Fibroblast of skin of right quadriceps (primary cell): ENCODE measurements at regions not wholly inside any gene's neighbourhood (a gene's known extent, or its start where the extent isn't known, plus 50 kb on each side); places are given as distances from the start of the nearest gene placed in this dataset.
"Not testable (repeated sequence)": the region's sequence is repeated elsewhere in the genome, so short reads cannot be mapped to it uniquely, and the experiment has no call there.

Experiments
- DNase-seq: peaks from one replicate; pipeline ENCODE4 v3.0.0-alpha.2; 2013

DNA sequence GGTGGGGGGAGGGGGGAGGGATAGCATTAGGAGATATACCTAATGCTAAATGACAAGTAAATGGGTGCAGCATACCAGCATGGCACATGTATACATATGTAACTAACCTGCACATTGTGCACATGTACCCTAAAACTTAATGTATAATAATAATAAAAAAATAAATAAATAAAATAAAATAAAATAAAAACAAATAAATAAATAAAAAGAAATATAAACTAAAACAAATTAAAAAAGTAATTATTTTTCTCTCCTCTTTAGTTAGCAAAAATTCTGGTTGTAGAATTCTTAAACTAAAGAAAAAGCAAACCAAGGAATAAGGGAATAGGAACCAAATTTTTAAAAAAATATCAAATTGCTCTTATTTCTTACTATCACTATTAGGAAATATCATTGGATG lies 267.3 kb downstream of the CCER1 start:
- not testable (repeated sequence) for DNase-seq

DNA sequence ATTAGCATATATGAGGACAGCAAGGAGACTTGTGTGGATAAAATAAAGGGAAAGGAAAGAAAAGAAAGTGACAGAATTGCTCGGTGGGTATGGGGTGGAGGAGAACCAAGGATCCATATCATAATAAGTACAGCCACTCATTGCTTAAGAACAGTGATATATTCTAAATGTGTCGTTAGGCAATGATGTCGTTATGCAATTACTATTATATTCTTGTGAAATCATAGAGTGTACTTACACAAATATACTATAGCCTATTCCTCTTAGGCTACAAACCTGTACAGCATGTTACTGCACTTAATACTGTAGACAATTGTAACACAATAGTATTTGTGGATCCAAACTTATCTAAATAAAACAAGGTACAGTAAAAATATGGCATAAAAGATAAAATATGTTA lies 271.1 kb downstream of the CCER1 start:
- no peak for DNase-seq

DNA sequence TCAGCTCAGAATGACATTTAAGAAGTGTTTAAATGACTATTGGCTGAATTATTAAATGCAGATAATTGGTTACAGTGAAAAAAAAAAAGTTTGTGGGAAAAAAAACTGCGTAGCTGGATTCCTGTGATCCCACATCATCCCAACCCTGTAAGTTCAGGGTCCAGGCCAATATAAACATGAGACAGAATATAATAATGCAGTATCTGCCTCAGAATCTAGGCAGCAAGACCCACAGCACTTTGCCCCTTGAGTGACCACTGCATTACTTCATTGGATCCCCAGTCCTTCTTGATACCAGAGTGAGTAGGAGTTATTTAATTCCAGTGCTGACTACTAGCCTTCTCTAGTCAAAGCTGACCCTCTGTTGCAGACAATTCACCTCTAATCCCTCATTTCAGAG lies 272.6 kb downstream of the CCER1 start:
- peak; percentile 54 for DNase-seq

DNA sequence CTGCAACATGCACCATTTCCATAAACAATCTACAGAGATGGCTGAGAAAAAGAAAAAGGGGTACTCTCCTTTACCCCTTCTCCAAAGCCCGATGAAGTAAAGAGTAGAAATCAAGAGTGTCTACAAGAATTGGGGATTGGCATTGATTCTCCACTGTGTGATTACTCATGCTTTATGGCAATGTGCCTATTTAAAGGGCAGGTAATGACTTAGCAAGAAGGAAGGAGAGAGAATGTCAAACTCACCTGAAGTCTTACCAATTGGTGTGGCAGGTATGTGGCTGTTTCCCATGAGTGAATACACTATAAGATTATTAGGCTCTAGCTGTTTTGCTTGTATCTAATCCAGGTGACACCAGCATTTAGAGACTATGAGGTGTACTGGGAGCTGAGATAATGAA lies 275.3 kb downstream of the CCER1 start:
- DNase-seq: no peak

DNA sequence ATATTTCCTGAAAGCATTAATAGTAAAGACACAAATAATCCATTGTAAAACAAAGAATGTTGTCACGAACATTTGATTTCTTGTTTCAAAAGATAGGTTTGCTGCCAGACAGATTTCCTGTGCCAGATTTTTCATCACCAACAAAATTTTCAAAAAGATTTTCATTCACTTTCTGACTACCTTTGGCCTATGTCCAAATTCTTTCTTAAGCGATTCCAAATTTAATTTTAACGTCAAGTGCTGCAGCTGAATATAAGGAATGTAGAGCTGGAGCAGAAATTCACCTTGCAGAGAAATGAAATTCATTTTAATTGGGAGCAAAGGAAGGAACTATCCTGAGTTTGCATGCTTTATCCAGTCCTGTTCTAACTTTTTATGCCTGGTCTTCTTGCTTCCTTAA lies 277.4 kb downstream of the CCER1 start:
- no peak for DNase-seq

DNA sequence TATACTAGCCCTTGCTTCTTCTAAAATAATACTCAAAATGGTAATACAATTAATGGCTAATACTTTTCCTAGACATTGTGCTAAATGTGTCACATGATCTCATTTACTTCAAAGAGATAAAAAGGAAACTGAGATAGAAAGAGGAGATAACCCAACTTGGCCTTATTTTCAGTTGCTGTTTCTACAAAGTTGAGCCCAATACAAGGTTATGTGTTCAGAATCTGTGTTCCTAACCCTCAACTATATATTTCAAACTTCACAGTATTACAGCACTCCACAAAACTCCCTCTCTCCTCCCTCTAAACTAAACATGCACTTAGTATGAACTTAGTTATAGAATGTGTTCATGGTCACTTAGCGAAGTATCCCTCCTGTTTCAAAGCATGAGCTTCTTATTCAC lies 277.9 kb downstream of the CCER1 start:
- DNase-seq: no peak

DNA sequence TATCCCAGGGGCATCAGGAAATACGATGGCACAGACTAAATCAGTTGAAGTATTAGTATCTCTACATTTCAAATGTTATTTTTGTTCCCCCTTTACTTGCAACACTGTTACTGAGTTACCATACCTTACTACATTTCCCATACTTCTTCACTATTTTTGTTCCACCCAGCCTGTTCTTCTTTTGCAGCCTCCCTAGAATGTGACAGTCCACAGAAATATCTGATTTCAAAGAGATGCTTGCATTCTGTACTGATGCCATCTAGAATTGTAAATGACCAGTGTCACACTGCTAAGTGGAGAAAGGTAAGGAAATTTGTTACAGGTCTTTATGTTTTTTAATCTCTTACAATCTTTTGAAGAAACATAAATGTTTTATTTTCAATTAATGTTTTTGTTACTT lies 279.9 kb downstream of the CCER1 start:
- no peak for DNase-seq

DNA sequence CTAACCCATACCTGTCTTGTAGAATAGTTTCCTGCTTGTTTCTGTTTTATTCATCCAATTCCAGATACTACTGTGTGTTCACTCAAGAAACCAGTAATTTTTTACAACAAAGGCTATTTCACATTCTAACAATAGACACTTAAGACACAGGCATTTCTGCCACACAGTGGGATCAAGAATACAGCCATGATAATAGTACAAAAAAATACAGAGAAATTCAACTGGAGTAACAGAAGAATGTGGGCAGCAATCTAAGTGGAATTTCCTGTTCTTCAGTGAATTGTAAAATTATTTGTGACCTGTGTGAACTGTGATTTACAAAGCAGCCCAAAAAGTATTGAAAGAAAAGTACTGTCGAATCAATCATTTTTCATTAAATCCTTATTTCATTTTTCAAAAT lies 282.9 kb downstream of the CCER1 start:
- DNase-seq: no peak

DNA sequence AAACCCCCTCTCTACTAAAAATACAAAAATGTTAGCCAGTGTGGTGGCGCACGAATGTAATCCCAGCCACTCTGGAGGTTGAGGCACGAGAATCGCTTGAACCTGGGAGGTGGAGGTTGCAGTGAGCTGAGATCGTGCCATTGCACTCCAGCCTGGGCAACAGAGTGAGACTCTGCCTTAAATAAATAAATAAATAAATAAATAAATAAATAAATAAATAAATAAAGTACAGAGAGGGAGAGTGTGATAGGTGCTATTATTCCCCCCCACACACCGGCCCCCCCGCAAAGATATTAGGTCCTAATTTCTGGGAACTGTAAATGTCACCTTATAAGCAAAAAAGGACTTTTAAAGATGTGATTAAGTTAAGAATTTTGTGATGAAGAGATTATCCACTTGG lies 291.0 kb downstream of the CCER1 start:
- DNase-seq: not testable (repeated sequence)

DNA sequence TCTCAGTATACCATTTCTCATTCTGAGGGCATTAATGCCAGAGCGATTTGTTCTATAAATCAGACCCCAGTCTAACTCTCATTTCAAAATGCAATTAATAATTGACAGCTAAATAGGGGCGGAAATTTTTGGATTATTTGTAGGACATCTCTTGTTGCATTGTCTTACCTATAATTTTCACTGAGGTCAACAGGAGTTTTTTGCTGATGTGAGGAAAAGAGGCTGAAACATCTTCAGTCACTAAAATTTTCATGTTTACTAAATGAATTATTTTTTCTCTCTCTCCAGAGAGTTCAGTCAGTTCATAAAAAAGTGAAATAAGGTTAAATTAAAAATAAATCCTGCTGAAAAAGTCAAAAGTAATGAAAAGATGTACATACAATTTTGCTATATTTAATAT lies 295.9 kb downstream of the CCER1 start:
- no peak for DNase-seq

DNA sequence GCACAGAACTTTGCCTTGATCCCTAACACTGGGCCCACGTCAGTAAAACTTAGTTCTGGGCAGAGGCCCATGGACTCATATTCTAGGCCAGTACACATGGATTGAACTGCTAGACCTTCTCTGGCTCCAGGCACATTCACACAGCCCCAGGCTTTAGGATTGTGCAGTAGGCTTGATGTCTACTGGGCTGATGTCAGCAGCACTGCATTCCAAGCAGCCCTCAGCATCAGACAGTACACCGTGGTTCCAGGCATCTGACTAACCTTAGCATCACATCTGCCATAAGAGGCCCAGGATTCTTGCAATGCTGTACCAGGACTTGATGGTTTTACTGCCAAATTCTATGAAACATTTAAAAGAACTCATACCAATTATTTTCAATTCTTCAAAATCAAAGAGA lies 301.9 kb downstream of the CCER1 start:
- peak; percentile 40 for DNase-seq

DNA sequence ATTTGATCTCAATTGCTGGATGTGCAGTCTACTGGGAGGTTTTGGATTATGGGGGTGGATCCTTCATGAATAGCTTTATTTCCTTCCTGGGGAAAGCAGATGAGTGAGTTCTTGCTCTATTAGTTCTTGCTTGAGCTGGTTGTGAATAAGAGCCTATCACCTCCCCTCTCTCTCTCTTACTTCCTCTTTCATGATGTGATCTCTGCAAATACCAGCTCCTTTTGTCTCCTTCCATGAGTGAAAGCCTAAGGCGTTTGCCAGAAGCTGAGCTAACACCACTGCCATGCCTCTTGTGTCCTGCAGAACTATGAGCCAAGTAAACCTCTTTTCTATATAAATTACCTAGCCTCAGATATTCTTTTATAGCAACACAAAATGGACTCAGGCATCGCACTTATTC lies 302.7 kb downstream of the CCER1 start:
- DNase-seq: no peak

DNA sequence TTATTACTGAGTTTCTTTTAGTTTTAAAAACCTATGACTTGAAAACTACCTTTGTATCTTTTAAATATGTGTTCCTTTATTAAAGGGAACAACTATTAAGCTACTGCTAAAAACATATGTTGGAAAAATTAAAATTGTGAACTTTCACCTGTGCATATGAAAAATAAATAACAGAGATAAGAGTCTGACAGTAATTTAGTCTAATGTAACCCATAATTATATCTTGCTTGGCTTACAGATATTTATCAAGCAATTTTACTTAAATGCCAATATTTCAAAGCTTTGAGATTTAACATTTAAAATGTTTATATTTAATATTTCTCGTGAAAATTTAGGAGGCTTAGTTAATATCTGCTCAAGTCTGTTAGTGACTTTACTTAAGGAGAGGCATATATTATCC lies 309.8 kb downstream of the CCER1 start:
- no peak for DNase-seq

DNA sequence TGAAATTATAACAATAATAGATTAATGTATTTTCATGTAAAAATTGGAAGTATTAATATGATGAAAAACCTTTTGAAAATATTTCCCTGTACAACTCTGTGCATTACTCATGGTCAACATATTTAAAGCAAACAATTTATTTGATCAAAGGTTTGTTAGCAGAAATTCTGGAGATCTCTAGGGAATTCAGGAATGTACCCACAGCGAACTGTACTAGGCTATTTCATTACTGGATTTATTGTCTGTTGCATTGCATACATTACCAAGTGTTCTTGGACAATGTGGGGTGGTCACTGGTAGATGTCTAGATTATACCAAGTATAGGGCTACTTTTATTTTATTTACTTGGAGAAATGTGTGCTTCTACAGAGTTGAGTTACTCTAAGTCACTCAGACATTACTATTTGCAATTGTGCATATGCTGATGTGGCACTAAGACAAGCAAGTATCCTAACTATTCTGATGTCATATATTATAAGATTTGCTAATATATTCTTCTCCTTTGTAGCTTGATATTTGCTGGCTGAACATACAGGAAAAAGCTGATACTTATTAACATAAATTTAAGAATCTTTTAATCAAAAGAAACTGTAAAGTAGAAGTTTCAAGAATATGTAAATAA lies 323.3 kb downstream of the CCER1 start:
- DNase-seq: peak; percentile 62

DNA sequence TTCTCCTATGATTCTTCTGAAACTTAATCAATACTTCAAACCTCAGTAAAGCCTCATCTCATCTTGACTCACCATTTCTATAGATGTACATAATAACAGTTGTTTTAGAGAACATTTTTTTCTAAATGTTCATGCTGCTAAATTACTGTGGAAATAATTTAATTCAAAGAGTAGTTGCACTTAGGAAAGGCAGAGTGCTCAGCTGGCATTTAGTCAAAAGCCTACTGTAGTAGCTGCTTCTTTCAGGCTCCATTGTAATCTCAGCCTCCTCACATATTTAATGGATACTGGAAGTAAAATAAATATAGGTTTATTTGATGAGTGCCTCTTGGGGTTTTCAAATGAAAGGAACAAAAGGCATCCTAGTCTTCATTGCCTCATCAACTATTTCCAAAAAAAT lies 325.0 kb downstream of the CCER1 start:
- DNase-seq: no peak

DNA sequence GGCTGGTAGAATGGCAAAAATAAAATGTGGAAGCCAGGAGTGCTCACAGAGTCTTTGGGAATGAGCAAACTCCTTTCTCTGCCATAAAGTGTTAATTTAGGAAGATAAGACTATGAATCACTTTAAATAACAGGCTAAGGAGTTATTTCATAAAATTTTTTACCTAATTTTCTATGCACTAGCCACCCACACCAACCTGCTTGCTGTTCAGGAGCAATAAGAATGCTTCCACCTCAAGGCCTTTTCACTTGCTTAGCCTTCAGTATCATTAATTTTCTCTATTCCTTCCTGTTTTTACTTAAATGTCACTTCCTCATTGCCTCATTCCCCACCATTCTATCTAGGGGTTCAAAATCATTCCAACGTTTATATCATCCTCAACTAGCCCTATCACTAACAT lies 326.8 kb downstream of the CCER1 start:
- no peak for DNase-seq

DNA sequence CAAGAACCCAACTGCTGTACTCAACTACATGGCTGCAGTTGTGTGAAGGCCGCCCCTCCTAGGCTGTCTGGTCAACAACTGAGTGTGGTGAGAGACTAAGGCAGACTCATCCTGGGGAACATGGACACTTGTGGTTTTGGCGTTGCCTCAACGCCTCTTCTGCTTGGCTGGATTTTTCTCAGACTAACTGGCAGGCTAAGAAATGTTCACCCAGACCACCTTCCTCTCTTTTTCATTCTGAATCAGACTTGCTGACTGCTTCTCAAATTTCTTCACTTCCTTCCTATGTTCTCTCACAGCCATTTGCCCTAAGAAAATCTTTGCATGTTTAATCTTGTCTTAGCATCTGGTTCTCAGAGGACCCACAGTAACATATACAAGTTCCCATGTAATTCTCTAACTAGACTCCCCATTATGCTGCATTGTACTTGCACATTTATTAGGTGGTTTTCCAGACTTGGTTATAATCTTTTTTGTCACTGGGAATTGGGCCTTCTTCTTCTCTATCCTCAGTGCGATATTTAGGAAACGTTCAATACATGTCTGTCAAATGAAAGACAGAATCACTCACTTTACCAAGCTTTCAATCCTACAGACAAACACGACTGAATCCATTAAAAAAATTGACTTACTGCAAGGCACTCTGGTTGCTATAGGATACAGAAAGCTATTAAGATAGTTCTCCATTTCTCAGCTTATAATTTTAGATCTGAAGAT lies 327.6 kb downstream of the CCER1 start:
- peak; percentile 26 for DNase-seq

DNA sequence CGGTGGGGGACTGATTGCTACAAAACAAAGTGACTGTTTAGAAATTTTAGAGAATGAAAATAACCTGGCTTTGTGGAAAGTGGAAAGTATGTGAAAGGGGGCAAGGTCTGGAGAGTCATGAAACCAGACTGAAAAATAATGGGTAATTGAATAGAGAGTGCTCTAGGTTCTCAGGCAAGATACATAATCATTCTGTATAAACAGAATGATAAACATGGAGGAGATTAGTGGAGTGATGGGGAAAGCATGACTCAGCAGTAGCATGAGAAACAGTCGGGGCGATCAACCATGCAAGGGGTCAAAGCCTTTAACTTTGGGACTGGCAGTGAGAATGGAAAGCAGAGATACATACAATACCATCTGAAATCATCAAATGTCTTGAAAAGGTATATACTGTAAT lies 332.5 kb downstream of the CCER1 start:
- DNase-seq: no peak

DNA sequence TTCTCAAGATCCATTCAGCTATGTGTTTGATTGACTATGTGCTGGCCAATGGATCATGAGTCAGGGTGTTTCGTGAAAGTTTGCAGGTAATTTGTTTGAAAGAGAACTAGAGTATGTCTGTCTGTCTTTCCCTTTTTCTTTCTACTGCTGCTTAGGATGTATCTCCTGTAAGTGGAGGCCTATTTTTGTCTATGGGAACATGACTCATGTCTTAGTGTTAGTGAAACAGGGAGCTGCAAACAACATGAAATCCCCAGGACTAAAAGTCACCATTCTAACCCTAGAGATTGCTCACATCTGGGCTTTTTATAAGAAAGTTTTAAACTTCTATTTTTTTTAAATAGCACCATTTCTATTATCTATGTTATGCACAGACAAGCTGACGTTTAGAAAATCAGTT lies 333.0 kb downstream of the CCER1 start:
- DNase-seq: peak; percentile 18

DNA sequence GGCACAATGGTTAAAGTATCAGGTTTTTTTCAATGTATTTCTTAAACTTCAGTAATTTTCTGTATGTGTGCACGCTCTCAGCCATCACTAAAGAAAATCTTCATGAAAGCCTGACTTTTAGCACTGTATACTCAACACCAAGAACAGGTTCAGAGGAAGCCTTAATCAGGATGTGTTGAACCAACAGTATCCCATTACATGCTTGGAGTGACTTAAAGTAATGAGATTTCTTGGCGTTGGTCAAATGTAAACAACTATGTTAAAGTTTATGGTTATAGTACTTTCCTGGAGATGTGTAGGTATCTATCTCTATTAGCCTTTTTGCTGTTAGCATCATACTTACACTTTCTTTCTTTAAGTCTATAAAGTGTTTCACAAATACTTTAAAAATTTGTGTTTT lies 335.0 kb downstream of the CCER1 start:
- DNase-seq: no peak

DNA sequence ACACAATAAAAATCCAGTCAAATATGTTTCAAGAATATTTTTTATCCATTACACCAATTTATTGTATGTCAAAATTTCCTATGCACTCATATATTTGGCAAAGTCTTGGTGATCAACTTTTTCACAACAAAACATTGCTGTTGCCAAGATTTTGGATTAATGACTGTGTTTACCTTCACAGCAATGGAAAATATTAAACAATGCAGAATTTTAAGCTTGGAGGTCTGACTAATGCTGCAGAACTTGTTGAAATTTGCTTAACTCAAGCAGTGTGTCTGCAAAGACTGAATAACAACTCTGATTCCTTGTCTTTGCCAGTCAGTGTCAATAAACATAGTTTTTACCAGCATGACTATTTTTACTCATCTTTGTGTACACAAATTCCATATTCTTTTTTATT lies 336.4 kb downstream of the CCER1 start:
- no peak for DNase-seq

DNA sequence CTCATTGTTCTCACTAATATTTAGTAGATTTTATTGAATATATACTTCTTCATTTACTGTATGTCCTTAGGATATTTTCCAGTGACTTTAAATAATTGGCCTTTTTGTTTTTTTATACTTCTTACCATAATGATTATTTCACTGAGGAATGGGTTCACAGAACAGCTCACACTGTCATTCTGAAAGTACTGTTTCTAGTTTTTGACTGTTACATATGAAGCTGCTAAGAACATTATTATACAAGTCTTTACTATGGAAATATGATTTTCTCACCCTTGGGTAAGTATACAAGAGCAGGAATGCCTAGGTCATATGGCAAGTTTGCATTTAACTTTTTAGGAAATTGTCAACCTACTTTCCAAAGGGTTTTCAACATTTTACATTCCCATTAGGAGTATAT lies 343.1 kb downstream of the CCER1 start:
- no peak for DNase-seq

DNA sequence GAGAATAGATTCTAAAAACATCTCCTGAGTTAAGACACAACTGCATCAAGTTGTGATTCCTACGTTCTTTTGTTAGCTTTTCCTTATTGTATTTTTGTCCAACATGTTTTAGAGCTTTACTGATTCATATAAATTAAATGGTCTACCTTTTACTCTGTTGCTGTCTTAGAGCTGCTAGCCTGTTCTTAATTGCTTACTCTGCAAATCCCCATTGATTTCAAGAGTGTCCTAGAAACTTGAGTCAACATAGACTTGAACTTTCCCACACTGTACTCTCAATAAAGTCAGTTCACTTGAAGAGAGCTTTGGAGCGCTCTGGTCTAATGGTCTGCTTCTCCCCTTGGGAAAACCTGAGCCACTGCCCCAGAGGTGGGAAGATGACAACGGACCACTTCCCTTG lies 343.9 kb downstream of the CCER1 start:
- DNase-seq: no peak

DNA sequence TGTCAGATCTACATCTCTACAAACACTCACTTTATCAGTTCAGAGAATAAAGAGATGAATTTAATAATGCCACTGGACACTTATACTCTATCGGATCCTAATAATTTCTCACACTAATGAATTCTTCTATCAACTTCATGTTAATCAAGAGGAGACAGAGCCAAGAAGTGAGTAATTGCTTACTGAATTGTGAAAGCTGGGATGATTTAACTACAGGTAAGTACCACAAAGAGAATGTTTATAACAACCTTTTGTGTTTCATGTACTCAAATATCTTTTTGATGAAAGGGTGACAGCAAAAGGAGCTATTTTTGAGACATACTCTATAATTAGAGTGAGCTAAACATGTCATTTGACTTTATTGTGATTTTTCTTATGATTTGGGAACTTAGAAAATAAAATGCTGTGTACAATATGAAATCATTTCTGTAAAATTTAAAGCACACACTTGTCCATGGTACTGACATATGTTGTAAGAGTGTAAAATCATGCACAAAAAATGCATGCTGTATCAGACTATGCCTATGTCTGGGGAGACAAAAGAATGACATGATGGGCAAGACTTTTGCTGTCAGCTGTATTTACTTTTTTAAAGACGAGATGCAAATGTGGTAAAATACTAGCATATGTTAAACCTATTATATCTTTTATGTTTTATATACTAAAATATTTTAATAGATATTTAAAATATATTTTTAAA lies 361.2 kb downstream of the CCER1 start:
- no peak for DNase-seq

DNA sequence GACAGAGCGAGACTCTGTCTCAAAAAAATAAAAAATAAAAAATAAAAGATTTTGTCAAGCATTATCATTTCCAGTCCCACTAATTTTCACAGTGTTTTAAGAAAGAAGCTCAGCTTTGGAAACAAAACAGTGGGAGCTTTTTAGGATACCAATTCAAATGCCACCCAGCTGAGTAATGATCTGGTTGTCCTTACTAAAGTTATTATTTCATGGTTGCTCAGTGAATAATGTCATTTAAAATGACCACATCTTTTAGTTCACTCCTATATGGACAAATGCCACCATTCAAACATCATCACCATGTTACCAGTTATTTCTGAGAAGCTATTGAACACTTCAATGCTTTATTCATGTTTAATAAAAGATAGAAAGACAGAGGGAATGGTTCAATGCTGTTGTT lies 365.0 kb downstream of the CCER1 start:
- DNase-seq: no peak
